ENCODE measurements at regions not wholly inside any gene's neighbourhood (a gene's known extent, or its start where the extent isn't known, plus 50 kb on each side); places are given as distances from the start of the nearest gene placed in this dataset.

DNA sequence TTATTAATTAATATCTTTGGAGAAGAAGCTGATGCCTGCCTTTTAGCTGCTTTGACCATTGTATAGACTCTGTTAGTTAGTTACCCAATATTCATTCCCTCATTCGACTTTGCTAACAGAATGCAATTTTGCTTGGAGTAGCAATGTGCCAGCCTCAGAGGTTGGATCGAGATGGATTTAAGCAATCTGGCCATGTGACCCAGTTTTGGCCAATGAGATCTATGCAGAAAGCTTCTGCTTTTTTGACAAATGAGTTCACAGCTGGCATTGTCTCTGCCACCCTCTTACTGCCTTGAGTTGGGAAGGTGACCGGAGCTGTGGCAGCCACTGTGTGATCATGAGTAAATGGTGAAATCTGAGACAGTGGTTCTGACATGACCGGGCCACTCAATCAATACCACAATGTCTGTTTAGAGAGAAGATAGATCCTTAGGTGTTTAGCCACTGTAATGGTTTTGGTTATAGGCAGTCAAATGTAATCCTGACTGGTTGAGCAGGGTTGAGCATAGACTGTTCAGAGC, 74.9 kb upstream of the MED13L start:
- Histone ChIP-seq H3K4me1 (ENCODE audit: control insufficient read depth, extremely low read depth, insufficient read depth, low read length) (peaks cover 7% of the 10 kb centered on the region), H3K79me2 (ENCODE audit: control insufficient read depth, insufficient read depth, low read length) (no peaks in the 10 kb centered on the region), H2AFZ (ENCODE audit: low read depth, low read length) (no peak overlapping the region), H3K36me3 (ENCODE audit: control insufficient read depth in 2 of 2, extremely low read depth in 1 of 2, insufficient read depth in 2 of 2, low read length in 2 of 2) (no peaks in the 10 kb centered on the region), H3K4me3 (replicated peaks in 1 of 3; ENCODE audit: insufficient read depth in 1 of 3, low read depth in 1 of 3, low read length in 3 of 3) (no peak overlapping the region), H3K9me1 (replicated peaks; ENCODE audit: control insufficient read depth, extremely low read depth, insufficient read depth, low read length) (no peaks in the 10 kb centered on the region), H4K20me1 (replicated peaks; ENCODE audit: control insufficient read depth, extremely low read depth, insufficient read depth, low read length) (no peaks in the 10 kb centered on the region), H3K27me3 (ENCODE audit: control insufficient read depth in 2 of 2, insufficient read depth in 2 of 2, low read length in 2 of 2) (no peaks in the 10 kb centered on the region), H3K9me3 (replicated peaks; ENCODE audit: control insufficient read depth, insufficient read depth, low read length) (no peaks in the 10 kb centered on the region), H3K9ac (replicated peaks; ENCODE audit: extremely low read depth, insufficient read depth, low read length) (no peak overlapping the region), H3K27ac (ENCODE audit: insufficient read depth, low read depth, low read length) (no peak overlapping the region), H3K4me2 (ENCODE audit: insufficient read depth, low read length) (no peak overlapping the region)
- DNase-seq (ENCODE audit: low read depth, low spot score) (no peak), FAIRE-seq (no peak)
- BruUV-seq (replicated peaks): no TSS peak
- CTCF ChIA-PET: interaction anchor here (1.3 kb wide), 1 partner anchor 9 kb away, joined by 4 read pairs; no protein-coding TSS in a partner anchor
- dilution Hi-C loops (cut with MboI; ENCODE audit: extremely low pct_ligation_motif_present, low sequenced_read_pairs) (no loop called here), intact Hi-C loops (cut with micrococcal nuclease) (no loop called here)
- POLR2A ChIA-PET: no interaction called here
- TF ChIP-seq POLR2A (IDR thresholded peaks at IDR 0.05; ENCODE audit: low read depth, low read length): no peak
- TF ChIP-seq JUN (IDR thresholded peaks at IDR 0.05; ENCODE audit: borderline replicate concordance, insufficient read depth, insufficient read length, low read depth): no peak
- TF ChIP-seq MYC (IDR thresholded peaks at IDR 0.05; ENCODE audit: low read depth, low read length): no peak
- TF ChIP-seq, protein P1, sequence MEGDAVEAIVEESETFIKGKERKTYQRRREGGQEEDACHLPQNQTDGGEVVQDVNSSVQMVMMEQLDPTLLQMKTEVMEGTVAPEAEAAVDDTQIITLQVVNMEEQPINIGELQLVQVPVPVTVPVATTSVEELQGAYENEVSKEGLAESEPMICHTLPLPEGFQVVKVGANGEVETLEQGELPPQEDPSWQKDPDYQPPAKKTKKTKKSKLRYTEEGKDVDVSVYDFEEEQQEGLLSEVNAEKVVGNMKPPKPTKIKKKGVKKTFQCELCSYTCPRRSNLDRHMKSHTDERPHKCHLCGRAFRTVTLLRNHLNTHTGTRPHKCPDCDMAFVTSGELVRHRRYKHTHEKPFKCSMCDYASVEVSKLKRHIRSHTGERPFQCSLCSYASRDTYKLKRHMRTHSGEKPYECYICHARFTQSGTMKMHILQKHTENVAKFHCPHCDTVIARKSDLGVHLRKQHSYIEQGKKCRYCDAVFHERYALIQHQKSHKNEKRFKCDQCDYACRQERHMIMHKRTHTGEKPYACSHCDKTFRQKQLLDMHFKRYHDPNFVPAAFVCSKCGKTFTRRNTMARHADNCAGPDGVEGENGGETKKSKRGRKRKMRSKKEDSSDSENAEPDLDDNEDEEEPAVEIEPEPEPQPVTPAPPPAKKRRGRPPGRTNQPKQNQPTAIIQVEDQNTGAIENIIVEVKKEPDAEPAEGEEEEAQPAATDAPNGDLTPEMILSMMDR (IDR thresholded peaks at IDR 0.05; ENCODE audit: extremely low read depth in 1 of 2, insufficient read depth in 1 of 2, low read depth in 1 of 2, low read length in 2 of 2): no peak
- TF ChIP-seq EZH2 (IDR thresholded peaks at IDR 0.05; ENCODE audit: borderline replicate concordance, low read depth, low read length, severe bottlenecking): no peak
- no peak for TF ChIP-seq POLR2AphosphoS5 (IDR thresholded peaks at IDR 0.05; ENCODE audit: insufficient read depth, low read depth, low read length)
- no peak for TF ChIP-seq GATA2 (IDR thresholded peaks at IDR 0.05; ENCODE audit: insufficient read depth, insufficient read length, low read depth, low read length)
- TF ChIP-seq, protein P2, sequence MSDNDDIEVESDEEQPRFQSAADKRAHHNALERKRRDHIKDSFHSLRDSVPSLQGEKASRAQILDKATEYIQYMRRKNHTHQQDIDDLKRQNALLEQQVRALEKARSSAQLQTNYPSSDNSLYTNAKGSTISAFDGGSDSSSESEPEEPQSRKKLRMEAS (IDR thresholded peaks at IDR 0.05; ENCODE audit: insufficient read depth, insufficient read length): no peak
- TF ChIP-seq FOS (IDR thresholded peaks at IDR 0.05; ENCODE audit: borderline replicate concordance, insufficient read depth, low read length): no peak
